ENCODE measurements at regions not wholly inside any gene's neighbourhood (a gene's known extent, or its start where the extent isn't known, plus 50 kb on each side); places are given as distances from the start of the nearest gene placed in this dataset.

DNA sequence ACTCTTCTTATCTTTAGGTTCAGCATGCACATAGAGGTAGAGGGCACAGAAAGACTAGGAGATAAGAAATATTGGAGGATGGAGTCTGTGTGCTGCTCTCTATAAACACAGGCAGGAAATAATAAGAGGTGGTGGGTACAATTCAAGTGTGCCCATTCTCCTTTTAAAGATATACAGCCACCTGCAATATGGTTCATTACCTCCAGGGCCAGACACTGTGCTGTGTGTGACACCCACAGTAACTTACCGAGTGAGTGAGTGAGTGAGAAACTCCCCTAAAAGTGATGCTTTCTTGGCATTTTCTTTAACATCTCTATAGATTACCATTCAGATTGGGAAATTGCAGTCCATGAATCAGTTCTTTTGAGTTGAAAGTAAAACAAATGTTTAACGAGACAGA lies 311.8 kb upstream of the KCNN2 start:
- H3K4me3 ChIP-seq (ENCODE audit: low read depth, poor library complexity, severe bottlenecking): no peak overlapping the region
- DNase-seq (ENCODE audit: low spot score in 2 of 2): no peak
- TF ChIP-seq CTCF (IDR thresholded peaks at IDR 0.05) (no peak), POLR2A (IDR thresholded peaks at IDR 0.05) (no peak)
- intact Hi-C loops (cut with DNase I; ENCODE audit: low total_unique reads): no loop called here
- WGBS, 2 donors: 56 to 66% methylated on average over 2 of the region's 2 CpGs

DNA sequence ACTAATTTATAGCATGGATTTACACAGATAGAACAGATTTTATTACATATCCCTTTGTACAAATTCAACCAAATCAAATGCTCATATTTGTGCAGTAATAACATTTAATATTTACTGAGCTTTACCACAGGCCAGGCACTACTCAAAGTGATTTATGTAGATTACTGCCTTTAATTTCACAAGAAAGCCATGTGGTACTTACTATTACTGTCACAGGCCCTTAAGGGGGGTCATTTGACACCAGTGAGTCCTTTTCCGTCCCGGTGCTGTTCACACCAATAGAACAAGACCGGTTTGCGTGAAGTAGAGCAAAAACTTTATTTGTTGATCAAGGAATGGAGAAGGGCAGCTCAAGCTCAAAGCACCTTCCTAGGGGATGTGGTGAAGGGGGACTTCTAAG lies 308.5 kb upstream of the KCNN2 start:
- 89 to 96% methylated on average over 4 of the region's 4 CpGs for WGBS, 2 donors
- no peak overlapping the region for H3K4me3 ChIP-seq (ENCODE audit: low read depth, poor library complexity, severe bottlenecking)

DNA sequence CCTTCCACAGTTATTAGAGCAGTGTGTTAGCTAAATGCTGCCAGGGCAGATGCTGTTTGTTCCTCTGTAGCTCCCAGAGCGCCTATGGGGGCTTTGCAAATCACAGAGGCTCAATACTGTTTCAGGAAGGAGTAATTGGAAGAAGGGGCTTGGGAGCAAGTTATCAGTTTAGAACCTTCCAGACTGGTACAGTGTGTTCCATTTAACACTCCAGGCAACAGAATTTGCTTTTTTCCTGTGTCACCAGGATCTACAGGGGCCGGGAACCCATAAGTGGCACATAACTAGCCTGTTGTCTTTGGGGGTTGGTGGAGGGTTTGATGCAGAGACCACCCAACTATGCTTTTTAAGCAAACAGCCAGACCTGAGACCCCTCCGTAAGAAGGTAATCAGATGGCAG lies 307.3 kb upstream of the KCNN2 start:
- TF ChIP-seq CTCF (IDR thresholded peaks at IDR 0.05): no peak
- TF ChIP-seq POLR2A (IDR thresholded peaks at IDR 0.05): no peak
- 40 to 61% methylated on average over 3 of the region's 3 CpGs for WGBS, 2 donors
- intact Hi-C loops (cut with DNase I; ENCODE audit: low total_unique reads): no loop called here
- H3K4me3 ChIP-seq (ENCODE audit: low read depth, poor library complexity, severe bottlenecking): no peak overlapping the region
- DNase-seq (ENCODE audit: low spot score in 2 of 2): no peak

More for the DNA sequence above, 308.5 kb upstream of the KCNN2 start:
- intact Hi-C loops (cut with DNase I; ENCODE audit: low total_unique reads): no loop called here
- no peak for DNase-seq (ENCODE audit: low spot score in 2 of 2)
- no peak for TF ChIP-seq POLR2A (IDR thresholded peaks at IDR 0.05)
- TF ChIP-seq CTCF (IDR thresholded peaks at IDR 0.05): no peak

DNA sequence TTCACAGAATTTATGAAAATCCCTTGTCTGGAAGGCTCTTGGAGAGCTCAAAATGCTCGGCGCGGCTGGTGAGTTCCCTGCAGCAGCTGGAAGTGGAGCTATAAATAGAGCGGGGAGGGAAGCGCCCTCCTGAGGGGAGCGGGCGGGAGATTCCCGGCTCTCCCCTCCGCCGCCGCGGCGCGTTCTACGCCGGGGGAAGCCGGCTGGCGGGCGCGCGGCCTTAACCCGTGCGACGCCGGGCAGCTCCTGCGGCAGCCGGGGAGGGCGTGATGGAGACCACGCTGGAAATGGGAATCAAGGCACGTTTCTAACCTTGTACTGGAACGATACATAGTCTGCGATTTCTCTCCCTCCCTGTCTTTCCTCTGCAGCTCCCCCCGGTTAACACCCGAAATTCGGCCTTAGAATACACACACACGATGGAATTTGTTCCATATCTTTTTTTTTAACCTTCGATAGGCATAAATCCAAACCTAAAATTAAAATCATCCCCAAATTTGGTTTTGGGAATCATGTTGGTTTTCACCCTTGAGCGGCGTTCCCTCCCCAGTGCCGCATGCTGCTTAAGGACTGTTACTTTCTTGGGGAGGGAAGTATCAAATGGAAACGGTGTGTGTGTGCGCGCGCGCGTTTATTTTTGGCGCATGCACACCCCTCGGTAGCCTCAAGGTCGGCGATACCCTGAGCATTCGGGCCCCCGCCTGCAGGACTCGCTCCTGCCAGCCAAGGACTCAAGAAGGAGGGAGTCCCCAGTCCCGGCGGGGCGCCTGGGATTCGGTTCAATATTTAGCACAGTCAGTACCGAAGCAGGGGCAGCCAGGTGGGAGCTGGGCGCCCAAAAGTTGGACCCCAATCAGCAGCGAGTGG lies 306.3 kb upstream of the KCNN2 start:
- DNase-seq (ENCODE audit: low spot score in 2 of 2): no peak
- TF ChIP-seq POLR2A (IDR thresholded peaks at IDR 0.05): no peak
- TF ChIP-seq CTCF (IDR thresholded peaks at IDR 0.05): no peak
- intact Hi-C loops (cut with DNase I; ENCODE audit: low total_unique reads): no loop called here
- no peak overlapping the region for H3K4me3 ChIP-seq (ENCODE audit: low read depth, poor library complexity, severe bottlenecking)
- WGBS, 2 donors: 1% methylated on average over 46 to 59 of the region's 60 CpGs

DNA sequence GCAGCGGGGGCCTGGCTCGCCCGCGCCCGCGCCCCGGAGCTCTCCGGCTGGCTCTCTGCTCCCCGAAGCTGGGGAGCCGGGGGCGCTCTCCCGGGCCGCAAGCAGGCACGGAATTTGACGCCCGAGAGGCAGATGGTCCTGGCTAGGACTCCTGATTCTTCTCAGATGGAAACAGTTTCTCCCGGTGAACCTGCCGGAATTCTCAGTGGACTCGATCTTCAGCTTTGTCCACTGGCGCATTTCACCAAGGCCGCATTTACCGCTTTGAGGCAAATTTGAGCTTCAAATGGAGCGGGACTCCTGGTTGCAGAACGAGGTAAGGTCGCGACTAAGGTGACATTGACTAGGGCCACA lies 305.7 kb upstream of the KCNN2 start:
- TF ChIP-seq POLR2A (IDR thresholded peaks at IDR 0.05): no peak
- no peak for TF ChIP-seq CTCF (IDR thresholded peaks at IDR 0.05)
- WGBS, 2 donors: 11 to 23% methylated on average over 13 to 25 of the region's 26 CpGs

GRCh38 chr5:114060866-114061265 lies 301.0 kb upstream of the KCNN2 start:
- no peak for DNase-seq (ENCODE audit: low spot score in 2 of 2)
- H3K4me3 ChIP-seq (ENCODE audit: low read depth, poor library complexity, severe bottlenecking): no peak overlapping the region
- intact Hi-C loops (cut with DNase I; ENCODE audit: low total_unique reads): no loop called here
- TF ChIP-seq CTCF (IDR thresholded peaks at IDR 0.05) (no peak), POLR2A (IDR thresholded peaks at IDR 0.05) (no peak)

More for the DNA sequence above, 305.7 kb upstream of the KCNN2 start:
- H3K4me3 ChIP-seq (ENCODE audit: low read depth, poor library complexity, severe bottlenecking): no peak overlapping the region
- no peak for DNase-seq (ENCODE audit: low spot score in 2 of 2)
- intact Hi-C loops (cut with DNase I; ENCODE audit: low total_unique reads): no loop called here
